Loucy (cell line): ENCODE measurements at regions not wholly inside any gene's neighbourhood (a gene's known extent, or its start where the extent isn't known, plus 50 kb on each side); places are given as distances from the start of the nearest gene placed in this dataset.
"Not testable (repeated sequence)": the region's sequence is repeated elsewhere in the genome, so short reads cannot be mapped to it uniquely, and the experiment has no call there.

Source experiments
- EZH2phosphoT487 ChIP-seq: fragments of 200-600 bp; IDR thresholded peaks from 2 replicates; pipeline ENCODE4 v1.6.1; 2018; ENCODE audit warnings: antibody characterized with exemption, mild to moderate bottlenecking, moderate library complexity, borderline replicate concordance
- TF ChIP-seq, protein P1 (sequence below): fragments of 200-600 bp; sonication (generic); conservative IDR thresholded peaks from 2 replicates; pipeline ENCODE4 v1.5.1; 2014; ENCODE audit warnings: mild to moderate bottlenecking, antibody characterized with exemption, low read length

DNA sequence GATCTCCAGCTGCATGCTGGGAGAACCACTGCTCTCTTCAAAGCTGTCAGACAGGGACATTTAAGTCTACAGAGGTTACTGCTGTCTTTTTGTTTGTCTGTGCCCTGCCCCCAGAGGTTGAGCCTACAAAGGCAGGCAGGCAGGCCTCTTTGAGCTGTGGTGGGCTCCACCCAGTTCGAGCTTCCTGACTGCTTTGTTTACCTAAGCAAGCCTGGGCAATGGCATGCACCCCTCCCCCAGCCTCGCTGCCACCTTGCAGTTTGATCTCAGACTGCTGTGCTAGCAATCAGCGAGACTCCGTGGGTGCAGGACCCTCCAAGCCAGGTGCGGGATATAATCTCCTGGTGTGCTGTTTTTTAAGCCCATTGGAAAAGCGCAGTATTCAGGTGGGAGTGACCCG lies 591.0 kb upstream of the IL12A start:
- TF ChIP-seq, protein P1, sequence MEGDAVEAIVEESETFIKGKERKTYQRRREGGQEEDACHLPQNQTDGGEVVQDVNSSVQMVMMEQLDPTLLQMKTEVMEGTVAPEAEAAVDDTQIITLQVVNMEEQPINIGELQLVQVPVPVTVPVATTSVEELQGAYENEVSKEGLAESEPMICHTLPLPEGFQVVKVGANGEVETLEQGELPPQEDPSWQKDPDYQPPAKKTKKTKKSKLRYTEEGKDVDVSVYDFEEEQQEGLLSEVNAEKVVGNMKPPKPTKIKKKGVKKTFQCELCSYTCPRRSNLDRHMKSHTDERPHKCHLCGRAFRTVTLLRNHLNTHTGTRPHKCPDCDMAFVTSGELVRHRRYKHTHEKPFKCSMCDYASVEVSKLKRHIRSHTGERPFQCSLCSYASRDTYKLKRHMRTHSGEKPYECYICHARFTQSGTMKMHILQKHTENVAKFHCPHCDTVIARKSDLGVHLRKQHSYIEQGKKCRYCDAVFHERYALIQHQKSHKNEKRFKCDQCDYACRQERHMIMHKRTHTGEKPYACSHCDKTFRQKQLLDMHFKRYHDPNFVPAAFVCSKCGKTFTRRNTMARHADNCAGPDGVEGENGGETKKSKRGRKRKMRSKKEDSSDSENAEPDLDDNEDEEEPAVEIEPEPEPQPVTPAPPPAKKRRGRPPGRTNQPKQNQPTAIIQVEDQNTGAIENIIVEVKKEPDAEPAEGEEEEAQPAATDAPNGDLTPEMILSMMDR: not testable (repeated sequence)
- TF ChIP-seq EZH2phosphoT487: not testable (repeated sequence)
